Tibial nerve (tissue), 4 donors: ENCODE measurements at regions not wholly inside any gene's neighbourhood (a gene's known extent, or its start where the extent isn't known, plus 50 kb on each side); places are given as distances from the start of the nearest gene placed in this dataset.

Experiments used
- EP300 ChIP-seq, 2 donors: sonication (generic); formaldehyde crosslinking; IDR thresholded peaks; one replicate each; pipeline ENCODE4 v1.6.1; 2017; ENCODE audit warnings: antibody characterized with exemption in 2 of 2, mild to moderate bottlenecking in 1 of 2
- POLR2A ChIP-seq, 2 donors: fragments of 450-650 bp; IDR thresholded peaks; one replicate each; pipeline ENCODE4 v1.6.1; 2017; ENCODE audit warnings: antibody characterized with exemption in 2 of 2, mild to moderate bottlenecking in 2 of 2, moderate library complexity in 2 of 2
- TF ChIP-seq, protein P1 (sequence below), 5 experiments: fragments of 200-600 bp in 3 of 5; fragments of 450-650 bp in 2 of 5; sonication (generic) in 3 of 5; IDR thresholded peaks; one replicate each; pipeline ENCODE4 v1.5.1; 2016 to 2019; ENCODE audit warnings: antibody characterized with exemption in 5 of 5, mild to moderate bottlenecking in 3 of 5, moderate library complexity in 2 of 5

DNA sequence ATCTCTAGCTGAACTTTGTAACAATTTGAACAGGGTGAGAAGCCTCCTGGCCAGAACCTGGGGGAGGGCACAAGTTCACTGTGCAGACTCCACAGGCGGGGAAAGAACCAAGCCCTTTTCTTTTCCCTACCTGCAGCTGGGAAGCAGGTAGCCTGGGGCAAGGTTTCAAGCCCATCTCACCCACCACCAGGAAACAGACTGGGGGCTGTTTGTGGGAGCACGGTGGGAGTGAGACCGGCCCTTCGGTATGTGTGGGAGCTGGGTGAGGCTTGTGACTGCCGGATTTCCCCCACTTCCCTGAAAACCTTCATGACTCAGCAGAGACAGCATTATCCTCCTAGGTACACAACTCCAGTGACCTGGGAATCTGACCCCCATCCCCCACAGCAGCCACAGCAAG is 211.7 kb downstream of the ZNF674 start:
- TF ChIP-seq, protein P1, sequence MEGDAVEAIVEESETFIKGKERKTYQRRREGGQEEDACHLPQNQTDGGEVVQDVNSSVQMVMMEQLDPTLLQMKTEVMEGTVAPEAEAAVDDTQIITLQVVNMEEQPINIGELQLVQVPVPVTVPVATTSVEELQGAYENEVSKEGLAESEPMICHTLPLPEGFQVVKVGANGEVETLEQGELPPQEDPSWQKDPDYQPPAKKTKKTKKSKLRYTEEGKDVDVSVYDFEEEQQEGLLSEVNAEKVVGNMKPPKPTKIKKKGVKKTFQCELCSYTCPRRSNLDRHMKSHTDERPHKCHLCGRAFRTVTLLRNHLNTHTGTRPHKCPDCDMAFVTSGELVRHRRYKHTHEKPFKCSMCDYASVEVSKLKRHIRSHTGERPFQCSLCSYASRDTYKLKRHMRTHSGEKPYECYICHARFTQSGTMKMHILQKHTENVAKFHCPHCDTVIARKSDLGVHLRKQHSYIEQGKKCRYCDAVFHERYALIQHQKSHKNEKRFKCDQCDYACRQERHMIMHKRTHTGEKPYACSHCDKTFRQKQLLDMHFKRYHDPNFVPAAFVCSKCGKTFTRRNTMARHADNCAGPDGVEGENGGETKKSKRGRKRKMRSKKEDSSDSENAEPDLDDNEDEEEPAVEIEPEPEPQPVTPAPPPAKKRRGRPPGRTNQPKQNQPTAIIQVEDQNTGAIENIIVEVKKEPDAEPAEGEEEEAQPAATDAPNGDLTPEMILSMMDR (IDR thresholded peaks at IDR 0.05), result no peak
- TF ChIP-seq POLR2A (IDR thresholded peaks at IDR 0.05), result no peak
- TF ChIP-seq EP300 (IDR thresholded peaks at IDR 0.05), result no peak
